K562 (cell line): ENCODE measurements at regions not wholly inside any gene's neighbourhood (a gene's known extent, or its start where the extent isn't known, plus 50 kb on each side); places are given as distances from the start of the nearest gene placed in this dataset.

Experiments used
- ATAC-seq: fragments of 200-7000 bp; cut with Tn5 transposase; 3 replicates; pipeline ENCODE4 v1.9.1; 2020; ENCODE audit warnings: moderate library complexity
- BruUV-seq: library from RNA; stranded (reverse); fragments of 400-500 nt; replicated peaks from 2 replicates; lab custom pipeline; 2021; lab: Mats Ljungman, UMichigan
- CTCF ChIA-PET: fragments of 300-600 bp; formaldehyde crosslinking; extraction: SDS; loops from one replicate; lab custom pipeline; 2021; ENCODE audit warnings: low intra/inter-chr PET ratio; lab: Yijun Ruan, JAX
- POLR2A ChIA-PET: fragments of 300-600, 350-650 bp; sonication (Branson Sonifier 250); formaldehyde crosslinking; extraction: SDS; loops from one replicate; lab custom pipeline; 2021; ENCODE audit warnings: antibody characterized with exemption, inconsistent platforms; lab: Yijun Ruan, JAX
- DNase-seq, 4 experiments: peaks; one replicate each; pipeline versions ENCODE4 v3.0.0 to v3.0.0-alpha.2; 2011 to 2018; ENCODE audit warnings: low spot score in 3 of 4, mixed read lengths in 3 of 4; ENCODE audit errors: extremely low read depth in 1 of 4
- FAIRE-seq: peaks from 2 replicates; lab custom pipeline; 2011; peaks lifted over from hg19 to GRCh38; lab: Jason Lieb, UNC
- H2AFZ ChIP-seq: 2 replicates; pipeline ENCODE4 v1.6.0; 2011; ENCODE audit warnings: low read depth, low read length, control low read depth, inconsistent platforms
- H3K27ac ChIP-seq: fragments of 200-600 bp; 3 replicates; pipeline ENCODE4 v1.8.0; 2011; ENCODE audit warnings: low read depth, mild to moderate bottlenecking, control low read depth, inconsistent platforms, low read length, moderate library complexity, mixed read lengths; ENCODE audit errors: extremely low read depth
- H3K27me3 ChIP-seq, 2 experiments: fragments of 300-600 bp in 1 of 2; 2 replicates in 1 of 2; 3 replicates in 1 of 2; pipeline versions ENCODE4 v1.6.0 to v1.8.0; 2011; ENCODE audit warnings: inconsistent platforms in 2 of 2, low read length in 2 of 2, mild to moderate bottlenecking in 1 of 2, mixed read lengths in 1 of 2, moderate library complexity in 1 of 2; ENCODE audit not compliant: control insufficient read depth in 2 of 2, insufficient read depth in 2 of 2
- H3K36me3 ChIP-seq: fragments of 300-600 bp; 3 replicates; pipeline ENCODE4 v1.8.0; 2011; ENCODE audit warnings: mild to moderate bottlenecking, low read length, inconsistent platforms; ENCODE audit not compliant: control insufficient read depth, insufficient read depth
- H3K4me1 ChIP-seq, 2 experiments: fragments of 200-600 bp in 1 of 2; replicated peaks in 1 of 2; 2 replicates in 1 of 2; 3 replicates in 1 of 2; pipeline versions ENCODE4 v1.5.1 to v1.8.0; 2011; ENCODE audit warnings: inconsistent platforms in 2 of 2, low read length in 2 of 2, mild to moderate bottlenecking in 1 of 2, mixed read lengths in 1 of 2, moderate library complexity in 1 of 2; ENCODE audit not compliant: control insufficient read depth in 2 of 2, insufficient read depth in 2 of 2
- H3K4me2 ChIP-seq: 2 replicates; pipeline ENCODE4 v1.6.1; 2011; ENCODE audit warnings: low read length, control low read depth, inconsistent platforms, mixed read lengths; ENCODE audit not compliant: insufficient read depth
- H3K4me3 ChIP-seq: fragments of 200-600 bp; sonication (generic), shearing (Covaris generic); 2 replicates; pipeline ENCODE4 v1.5.1; 2016; ENCODE audit warnings: control low read depth, inconsistent platforms
- H3K79me2 ChIP-seq: fragments of 200-600 bp; 3 replicates; pipeline ENCODE4 v1.8.0; 2011; ENCODE audit warnings: low read length, inconsistent platforms; ENCODE audit not compliant: control insufficient read depth, insufficient read depth
- H3K9ac ChIP-seq, 2 experiments: 2 replicates each; pipeline versions ENCODE4 v1.6.0 to v1.6.1; 2011; ENCODE audit warnings: low read depth in 2 of 2, low read length in 2 of 2, control low read depth in 1 of 2, inconsistent platforms in 1 of 2, mild to moderate bottlenecking in 1 of 2, mixed read lengths in 1 of 2; ENCODE audit not compliant: insufficient read depth in 1 of 2
- H3K9me1 ChIP-seq: one replicate; pipeline ENCODE4 v1.6.0; 2011; ENCODE audit warnings: inconsistent platforms, mild to moderate bottlenecking, low read length, moderate library complexity; ENCODE audit not compliant: control insufficient read depth, insufficient read depth
- H3K9me3 ChIP-seq: replicated peaks from 2 replicates; pipeline ENCODE4 v1.5.1; 2011; ENCODE audit warnings: low read depth, low read length, inconsistent platforms; ENCODE audit not compliant: control insufficient read depth, insufficient read depth
- H4K20me1 ChIP-seq: replicated peaks from 2 replicates; pipeline ENCODE4 v1.6.1; 2011; ENCODE audit warnings: low read length, inconsistent platforms, mixed read lengths; ENCODE audit not compliant: control insufficient read depth, insufficient read depth
- DLX4 ChIP-seq: fragments of 250-450 bp; sonication (Bioruptor Pico); IDR thresholded peaks from 2 replicates; pipeline ENCODE4 v1.6.1; 2021; ENCODE audit warnings: mild to moderate bottlenecking
- ILK ChIP-seq: fragments of 450-650 bp; IDR thresholded peaks from 2 replicates; pipeline ENCODE4 v1.6.1; 2016; ENCODE audit warnings: missing genetic modification characterization, low read depth, mild to moderate bottlenecking, missing compliant biosample characterization, moderate library complexity, borderline replicate concordance
- MEF2A ChIP-seq: IDR thresholded peaks from 2 replicates; pipeline ENCODE4 v1.6.1; 2011; ENCODE audit warnings: low read depth, mild to moderate bottlenecking, low read length, moderate library complexity; ENCODE audit not compliant: control insufficient read depth
- MLLT1 ChIP-seq, 2 experiments: fragments of 450-650 bp; IDR thresholded peaks; 2 replicates each; pipeline ENCODE4 v1.6.1; 2016
- NFYB ChIP-seq: IDR thresholded peaks from 2 replicates; pipeline ENCODE4 v1.6.1; 2011; ENCODE audit warnings: mild to moderate bottlenecking, moderate library complexity; ENCODE audit not compliant: insufficient read length; ENCODE audit errors: extremely low read depth
- PHF21A ChIP-seq: fragments of 450-650 bp; IDR thresholded peaks from 2 replicates; pipeline ENCODE4 v1.6.1; 2017; ENCODE audit warnings: low read depth, borderline replicate concordance
- POLR2A ChIP-seq: fragments of 450-650 bp; conservative IDR thresholded peaks from 2 replicates; pipeline ENCODE4 v1.6.1; 2016
- U2AF2 ChIP-seq: fragments of 200-400 bp; formaldehyde crosslinking; optimal IDR thresholded peaks from 2 replicates; pipeline ENCODE3; 2017; ENCODE audit warnings: low read depth, mild to moderate bottlenecking, low read length
- ZFX ChIP-seq: sonication (generic); formaldehyde crosslinking; IDR thresholded peaks from 2 replicates; pipeline ENCODE4 v1.8.0; 2022; ENCODE audit warnings: mild to moderate bottlenecking, missing genetic modification reagents, moderate library complexity
- ZNF165 ChIP-seq: fragments of 250-450 bp; sonication (Bioruptor Pico); IDR thresholded peaks from 2 replicates; pipeline ENCODE4 v1.4.0; 2020; ENCODE audit warnings: borderline replicate concordance
- ZNF444 ChIP-seq: fragments of 250-450 bp; sonication (Bioruptor Pico); IDR thresholded peaks from 2 replicates; pipeline ENCODE4 v1.4.0; 2020; ENCODE audit warnings: mild to moderate bottlenecking, moderate library complexity
- ZNF511 ChIP-seq: sonication (generic); formaldehyde crosslinking; IDR thresholded peaks from 2 replicates; pipeline ENCODE4 v1.8.0; 2022; ENCODE audit warnings: mild to moderate bottlenecking, missing genetic modification reagents
- WGBS: fragments of 100-300 bp; shearing (Covaris generic); methylation state at CpG from one replicate; pipeline ENCODE4 v1.1.6; 2016; ENCODE audit warnings: low coverage, mixed read lengths; ENCODE audit not compliant: insufficient coverage; ENCODE audit errors: missing lambda C conversion rate; 5-methylcytosine and 5-hydroxymethylcytosine counted together
- in situ Hi-C: fragments of 300-500 bp; cut with MboI; formaldehyde crosslinking; loops from 4 replicates; pipeline ENCODE4 v1.15.0; 2018; ENCODE audit warnings: inconsistent platforms, mixed read lengths
- intact Hi-C: fragments of 100-400 bp; cut with micrococcal nuclease; formaldehyde crosslinking; loops from 2 replicates; pipeline ENCODE4 v1.14.2; 2022

GRCh38 chr2:15805772-15806171, 134.6 kb upstream of the MYCN start:
- peaks cover 0 to 3% of the 10 kb centered on the region in 2 experiments; a peak in 1 of 5 replicates for H3K4me1 ChIP-seq
- FAIRE-seq (no peak), ATAC-seq (no peak), DNase-seq (no peak)
- H3K4me3 ChIP-seq = no peak overlapping the region
- peaks cover 4% of the 10 kb centered on the region for H3K9me1 ChIP-seq
- no peaks in the 10 kb centered on the region; the same call in 1 of the 2 replicates for H4K20me1 ChIP-seq
- no peak overlapping the region for H3K9ac ChIP-seq
- ChIA-PET CTCF (no interaction called here), POLR2A (no interaction called here)
- H2AFZ ChIP-seq = no peak overlapping the region
- intact Hi-C loops (no loop called here), in situ Hi-C loops (no loop called here)
- BruUV-seq = no TSS peak
- no peak overlapping the region for H3K27ac ChIP-seq
- peaks cover 50 to 65% of the 10 kb centered on the region in 2 experiments; a peak in 4 of 5 replicates for H3K27me3 ChIP-seq
- no peaks in the 10 kb centered on the region for H3K79me2 ChIP-seq
- no peaks in the 10 kb centered on the region for H3K36me3 ChIP-seq
- H3K9me3 ChIP-seq = no peaks in the 10 kb centered on the region
- no peak overlapping the region for H3K4me2 ChIP-seq
- 0% methylated on average over 4 of the region's 4 CpGs for WGBS
- no peak for TF ChIP-seq MEF2A
- TF ChIP-seq ZNF511 (CRISPR knock-in tag) = no peak
- TF ChIP-seq U2AF2 = no peak
- no peak for TF ChIP-seq ILK
- TF ChIP-seq DLX4 (CRISPR knock-in tag) = no peak
- no peak for TF ChIP-seq ZFX
- TF ChIP-seq MLLT1 (IDR thresholded peaks at IDR 0.05) = no peak
- TF ChIP-seq PHF21A = no peak
- TF ChIP-seq ZNF444 (CRISPR knock-in tag) = no peak
- TF ChIP-seq POLR2A = no peak
- TF ChIP-seq ZNF165 (CRISPR knock-in tag) = no peak
- TF ChIP-seq NFYB = no peak
- TF ChIP-seq, all 486 proteins: peak for 0
